Mammary epithelial cell (primary cell): ENCODE measurements at regions not wholly inside any gene's neighbourhood (a gene's known extent, or its start where the extent isn't known, plus 50 kb on each side); places are given as distances from the start of the nearest gene placed in this dataset.

ENCODE experiments used
- CTCF ChIP-seq, 2 donors: IDR thresholded peaks in 1 of 2; conservative IDR thresholded peaks in 1 of 2; 2 replicates each; pipeline ENCODE4 v1.5.1; 2011 to 2012; ENCODE audit warnings: inconsistent platforms in 2 of 2, low read length in 2 of 2, mild to moderate bottlenecking in 2 of 2, control low read depth in 1 of 2, low read depth in 1 of 2; ENCODE audit not compliant: insufficient read depth in 1 of 2; ENCODE audit errors: extremely low read depth in 1 of 2
- EZH2 ChIP-seq: IDR thresholded peaks from 2 replicates; pipeline ENCODE4 v1.6.1; 2012; ENCODE audit warnings: low read length, inconsistent platforms, borderline replicate concordance

GRCh38 chr1:219312967-219313366 lies 139.3 kb downstream of the LYPLAL1 start:
- TF ChIP-seq CTCF (conservative IDR thresholded peaks at IDR 0.05 in 1 of 2, IDR thresholded peaks at IDR 0.05 in 1 of 2; ENCODE audit: extremely low read depth in 1 of 2, insufficient read depth in 1 of 2, low read depth in 1 of 2, low read length in 2 of 2) (no peak), EZH2 (no peak)
